Brain microvascular endothelial cell (primary cell): ENCODE measurements at regions not wholly inside any gene's neighbourhood (a gene's known extent, or its start where the extent isn't known, plus 50 kb on each side); places are given as distances from the start of the nearest gene placed in this dataset.

Source experiments
- DNase-seq: peaks from one replicate; pipeline ENCODE4 v3.0.0-alpha.2; 2020
- H3K27ac ChIP-seq: fragments of 250-450 bp; sonication (Bioruptor Pico); 2 replicates; pipeline ENCODE4 v1.5.1; 2020; ENCODE audit warnings: mild to moderate bottlenecking, moderate library complexity
- H3K27me3 ChIP-seq: fragments of 250-450 bp; sonication (Bioruptor Pico); replicated peaks from 2 replicates; pipeline ENCODE4 v1.5.1; 2020; ENCODE audit warnings: mild to moderate bottlenecking
- H3K36me3 ChIP-seq: fragments of 250-450 bp; sonication (Bioruptor Pico); replicated peaks from 2 replicates; pipeline ENCODE4 v1.5.1; 2020; ENCODE audit warnings: mild to moderate bottlenecking
- H3K4me3 ChIP-seq: 2 replicates; pipeline ENCODE4 v1.5.1; 2011; ENCODE audit warnings: low read depth, mild to moderate bottlenecking, control low read depth, low read length, moderate library complexity
- CTCF ChIP-seq: IDR thresholded peaks from 2 replicates; pipeline ENCODE4 v1.5.1; 2011; ENCODE audit warnings: low read depth, mild to moderate bottlenecking, moderate library complexity, low read length, control low read depth, inconsistent platforms; ENCODE audit errors: missing control alignments
- in situ Hi-C: cut with HindIII; loops from 2 replicates; pipeline ENCODE4 v1.10.0; 2017; ENCODE audit warnings: low sequenced_read_pairs, low pct_ligation_motif_present

- Histone ChIP-seq H3K27ac (no peak overlapping the region), H3K4me3 (no peak overlapping the region), H3K36me3 (no peaks in the 10 kb centered on the region), H3K27me3 (no peaks in the 10 kb centered on the region)
- in situ Hi-C loops = no loop called here
- no peak for DNase-seq
- TF ChIP-seq CTCF = no peak
Measured at GRCh38 chr12:22860926-22861325, 236.0 kb downstream of the ETNK1 start.

- in situ Hi-C loops = no loop called here
- Histone ChIP-seq H3K4me3 (no peak overlapping the region), H3K27ac (no peak overlapping the region), H3K36me3 (no peaks in the 10 kb centered on the region), H3K27me3 (no peaks in the 10 kb centered on the region)
- DNase-seq = no peak
- TF ChIP-seq CTCF = no peak
Measured at GRCh38 chr12:22865822-22866221, 240.9 kb downstream of the ETNK1 start.

- in situ Hi-C loops = no loop called here
- Histone ChIP-seq H3K36me3 (no peaks in the 10 kb centered on the region), H3K27me3 (no peaks in the 10 kb centered on the region), H3K27ac (no peak overlapping the region), H3K4me3 (no peak overlapping the region)
- no peak for DNase-seq
- TF ChIP-seq CTCF = no peak
Measured at GRCh38 chr12:22866406-22866805, 241.4 kb downstream of the ETNK1 start.

- H3K36me3 ChIP-seq = no peaks in the 10 kb centered on the region
- H3K27me3 ChIP-seq = no peaks in the 10 kb centered on the region
- DNase-seq = no peak
- TF ChIP-seq CTCF = no peak
- H3K4me3 ChIP-seq = no peak overlapping the region
- in situ Hi-C loops = no loop called here
- no peak overlapping the region for H3K27ac ChIP-seq
Measured at GRCh38 chr12:22874151-22874550, 249.2 kb downstream of the ETNK1 start.

DNA sequence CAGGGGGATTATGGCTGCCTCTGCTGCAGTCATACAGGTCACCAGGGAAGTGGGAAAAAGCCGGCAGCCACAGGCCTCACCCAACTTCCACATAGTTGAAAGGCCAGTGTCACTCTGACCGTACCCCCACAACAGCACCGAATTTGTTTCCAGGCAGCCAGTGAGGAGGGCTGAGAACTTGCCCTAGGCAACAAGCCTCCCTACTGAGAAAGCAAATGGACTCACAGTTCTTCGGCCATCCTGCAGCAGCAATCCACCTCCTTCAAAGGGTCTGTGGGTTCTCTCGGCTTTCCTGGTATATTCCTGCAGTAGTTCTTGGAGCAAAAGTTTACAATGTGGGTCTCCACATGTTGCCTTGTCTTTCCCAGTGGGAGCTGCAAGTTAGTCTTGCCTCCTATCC, 251.3 kb downstream of the ETNK1 start:
- H3K27ac ChIP-seq = no peak overlapping the region
- no peak overlapping the region for H3K4me3 ChIP-seq
- no peak for DNase-seq
- H3K27me3 ChIP-seq = no peaks in the 10 kb centered on the region
- no peak for TF ChIP-seq CTCF
- in situ Hi-C loops = no loop called here
- no peaks in the 10 kb centered on the region for H3K36me3 ChIP-seq

GRCh38 chr12:22879203-22879602, 254.2 kb downstream of the ETNK1 start:
- in situ Hi-C loops = no loop called here
- Histone ChIP-seq H3K27me3 (no peaks in the 10 kb centered on the region), H3K27ac (no peak overlapping the region), H3K4me3 (no peak overlapping the region), H3K36me3 (no peaks in the 10 kb centered on the region)
- DNase-seq = no peak
- TF ChIP-seq CTCF = no peak
